Heart right ventricle (tissue), 16 donors: ENCODE measurements at regions not wholly inside any gene's neighbourhood (a gene's known extent, or its start where the extent isn't known, plus 50 kb on each side); places are given as distances from the start of the nearest gene placed in this dataset.

Source experiments
- ATAC-seq, 8 donors: fragments of 200-7000 bp; cut with Tn5 transposase; one replicate each; pipeline ENCODE4 v1.9.1; 2020; ENCODE audit warnings: mild to moderate bottlenecking in 8 of 8, moderate library complexity in 8 of 8, moderate number of reproducible peaks in 1 of 8
- DNase-seq, 2 donors: peaks; one replicate each; pipeline ENCODE4 v3.0.0-alpha.2; 2020
- H3K27ac ChIP-seq, 10 donors: fragments of 200-600 bp; sonication (generic) in 2 of 10; one replicate each; pipeline versions ENCODE4 v1.5.0 to v1.8.0; 2020 to 2022; ENCODE audit warnings: mild to moderate bottlenecking in 3 of 10
- H3K27me3 ChIP-seq, 7 donors: fragments of 200-600 bp; one replicate each; pipeline ENCODE4 v1.8.0; 2021 to 2022; ENCODE audit warnings: mild to moderate bottlenecking in 2 of 7
- H3K36me3 ChIP-seq, 9 donors: fragments of 200-600 bp; sonication (generic) in 1 of 9; one replicate each; pipeline versions ENCODE4 v1.5.0 to v1.8.0; 2020 to 2022; ENCODE audit warnings: mild to moderate bottlenecking in 2 of 9
- H3K4me1 ChIP-seq, 9 donors: fragments of 200-600 bp; sonication (generic) in 1 of 9; one replicate each; pipeline versions ENCODE4 v1.5.0 to v1.8.0; 2020 to 2022; ENCODE audit warnings: mild to moderate bottlenecking in 4 of 9
- H3K4me3 ChIP-seq, 10 donors: fragments of 200-600 bp; sonication (generic) in 2 of 10; one replicate each; pipeline versions ENCODE4 v1.5.0 to v1.8.0; 2020 to 2022; ENCODE audit warnings: mild to moderate bottlenecking in 7 of 10, moderate library complexity in 2 of 10
- H3K9me3 ChIP-seq, 11 donors: fragments of 200-600 bp in 10 of 11; sonication (generic) in 2 of 11; one replicate each; pipeline versions ENCODE4 v1.5.0 to v1.8.0; 2013 to 2022; ENCODE audit warnings: mild to moderate bottlenecking in 2 of 11, control low read depth in 1 of 11, moderate library complexity in 1 of 11
- WGBS, 2 donors: extraction: QIAGEN DNeasy Blood & Tissue Kit; methylation state at CpG; one replicate each; pipeline ENCODE4 v1.1.7; 2013; ENCODE audit warnings: inconsistent platforms in 1 of 2; 5-methylcytosine and 5-hydroxymethylcytosine counted together
- intact Hi-C, 10 donors: fragments of 100-400 bp; cut with DNase I; formaldehyde crosslinking; loops; one replicate each; pipeline versions ENCODE4 v1.11.1 to v1.14.2; 2022
- TF ChIP-seq, protein P1 (sequence below), 9 donors: fragments of 200-600 bp; sonication (generic) in 2 of 9; IDR thresholded peaks; one replicate each; pipeline versions ENCODE4 v1.5.0 to v1.8.0; 2021 to 2022; ENCODE audit warnings: antibody characterized with exemption in 9 of 9, mild to moderate bottlenecking in 5 of 9, moderate library complexity in 1 of 9
- donor health status: Arrhythmogenic right ventricular cardiomyopathy.
- donor health status: ischemic (EF 13 %, LVEDD 7.1; RV severe dilation, severe dysfunction).
- donor health status: healthy with polysubstance abuse.
- donor health status: DM: no; HTN: yes; CAD: no.
- donor health status: DM: no; HTN: no; CAD: no.
- donor health status: ischemic (EF 25% LVEDD 6.9; RV normal size, moderate dysfunction).
- donor health status: ischemic (EF 25% LVEDD 5.7; RV mildly dilated, moderate dysfunction).
- donor health status: healthy.
- donor health status: DM: yes; HTN: yes; CAD: no.
- donor health status: Ischemic cardiomyopathy.
- donor health status: ischemic (EF 35%, LVEDD 5.7; RV mildly dilated, moderate dysfunction).
- donor health status: nonischemic (EF 11% LVEDD 7.7; RV severe dilation, severe dysfunction).
- donor health status: DM: yes; HTN: yes; CAD: no.
- donor health status: PGD.
- donor health status: ischemic (EF 29% LVEDD 5.4; RV normal size, mild dysfunction).
- donor health status: nonischemic (EF 23%, LVEDD 6.1; RV moderate dilation, normal function).

DNA sequence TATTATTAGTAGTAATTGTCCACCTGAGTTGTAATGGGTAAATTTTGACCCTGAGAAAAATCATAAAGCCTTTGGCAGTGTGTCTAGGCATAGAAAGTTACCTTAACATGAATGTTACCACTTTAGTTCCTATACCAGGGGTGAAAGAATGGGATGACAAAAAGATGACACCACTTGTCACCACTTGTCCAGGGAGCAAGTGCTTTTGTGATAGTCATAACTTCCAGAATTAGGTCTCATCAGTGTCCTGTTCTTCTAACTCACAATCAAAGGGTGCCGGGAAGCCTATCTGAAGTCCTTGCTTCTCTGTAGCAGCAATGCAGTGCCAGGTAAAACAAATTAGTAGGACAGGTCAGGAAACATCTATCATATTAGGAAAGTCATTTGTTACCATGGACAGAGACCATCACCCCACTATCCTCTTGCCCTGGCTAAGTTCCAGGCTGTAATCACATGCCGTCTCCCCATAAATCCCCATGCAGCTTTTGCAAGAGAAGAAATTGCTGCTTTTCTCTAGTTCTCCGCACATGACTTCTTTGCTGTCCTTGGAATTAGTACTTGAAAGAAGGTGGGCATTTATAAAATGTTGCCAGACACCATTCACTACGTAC lies 156.5 kb upstream of the SGCD start:
- DNase-seq: no peak

GRCh38 chr5:156174225-156174624 lies 152.7 kb upstream of the SGCD start:
- intact Hi-C loops: no loop called here
- no peaks in the 10 kb centered on the region for H3K36me3 ChIP-seq
- DNase-seq (no peak), ATAC-seq (peak in 1 of 8 donors; percentile 39)
- no peaks in the 10 kb centered on the region for H3K9me3 ChIP-seq
- no peaks in the 10 kb centered on the region for H3K27me3 ChIP-seq
- H3K4me3 ChIP-seq: no peak overlapping the region
- TF ChIP-seq, protein P1, sequence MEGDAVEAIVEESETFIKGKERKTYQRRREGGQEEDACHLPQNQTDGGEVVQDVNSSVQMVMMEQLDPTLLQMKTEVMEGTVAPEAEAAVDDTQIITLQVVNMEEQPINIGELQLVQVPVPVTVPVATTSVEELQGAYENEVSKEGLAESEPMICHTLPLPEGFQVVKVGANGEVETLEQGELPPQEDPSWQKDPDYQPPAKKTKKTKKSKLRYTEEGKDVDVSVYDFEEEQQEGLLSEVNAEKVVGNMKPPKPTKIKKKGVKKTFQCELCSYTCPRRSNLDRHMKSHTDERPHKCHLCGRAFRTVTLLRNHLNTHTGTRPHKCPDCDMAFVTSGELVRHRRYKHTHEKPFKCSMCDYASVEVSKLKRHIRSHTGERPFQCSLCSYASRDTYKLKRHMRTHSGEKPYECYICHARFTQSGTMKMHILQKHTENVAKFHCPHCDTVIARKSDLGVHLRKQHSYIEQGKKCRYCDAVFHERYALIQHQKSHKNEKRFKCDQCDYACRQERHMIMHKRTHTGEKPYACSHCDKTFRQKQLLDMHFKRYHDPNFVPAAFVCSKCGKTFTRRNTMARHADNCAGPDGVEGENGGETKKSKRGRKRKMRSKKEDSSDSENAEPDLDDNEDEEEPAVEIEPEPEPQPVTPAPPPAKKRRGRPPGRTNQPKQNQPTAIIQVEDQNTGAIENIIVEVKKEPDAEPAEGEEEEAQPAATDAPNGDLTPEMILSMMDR (IDR thresholded peaks at IDR 0.05): no peak
- 52 to 55% methylated on average over 2 of the region's 2 CpGs for WGBS, 2 donors
- peak overlapping the region in 2 of 10 donors; percentile 6 to 11 for H3K27ac ChIP-seq
- H3K4me1 ChIP-seq: peaks cover 0 to 14% (median 0%) of the 10 kb centered on the region in 9 donors

More for the DNA sequence above, 156.5 kb upstream of the SGCD start:
- Histone ChIP-seq H3K4me3 (no peak overlapping the region), H3K27ac (no peak overlapping the region), H3K36me3 (no peaks in the 10 kb centered on the region), H3K9me3 (no peaks in the 10 kb centered on the region), H3K27me3 (no peaks in the 10 kb centered on the region), H3K4me1 (peaks cover 0 to 14% (median 0%) of the 10 kb centered on the region in 9 donors)
- 59 to 81% methylated on average over 4 of the region's 4 CpGs for WGBS, 2 donors
- intact Hi-C loops: no loop called here
- ATAC-seq: no peak
- TF ChIP-seq, protein P1 (IDR thresholded peaks at IDR 0.05): no peak

GRCh38 chr5:156178117-156178516 lies 148.8 kb upstream of the SGCD start:
- DNase-seq: no peak

DNA sequence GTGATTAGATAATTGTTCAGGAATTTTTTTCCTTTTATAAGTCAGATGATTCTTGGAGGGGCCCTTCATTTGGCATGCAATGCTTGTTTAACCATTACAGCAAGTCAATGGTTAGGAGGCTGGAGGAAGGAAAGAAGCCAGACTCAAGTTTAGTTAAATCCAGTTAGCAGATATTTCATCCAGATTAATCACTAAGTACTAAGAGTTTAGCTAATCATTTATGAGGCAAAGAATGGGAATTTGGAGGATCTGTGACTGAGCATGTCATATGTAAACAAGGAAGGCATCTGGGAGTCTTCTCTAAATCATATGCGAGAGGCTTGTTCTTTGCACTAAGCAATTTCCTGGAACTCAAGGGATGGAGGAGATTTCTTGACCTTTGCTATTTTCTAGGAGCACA lies 145.3 kb upstream of the SGCD start:
- Histone ChIP-seq H3K27ac (no peak overlapping the region), H3K4me1 (peaks cover 0 to 5% (median 0%) of the 10 kb centered on the region in 9 donors), H3K36me3 (no peaks in the 10 kb centered on the region), H3K9me3 (peaks cover 0 to 20% (median 3%) of the 10 kb centered on the region in 11 donors), H3K4me3 (no peak overlapping the region), H3K27me3 (no peaks in the 10 kb centered on the region)
- TF ChIP-seq, protein P1 (IDR thresholded peaks at IDR 0.05): no peak
- intact Hi-C loops: no loop called here
- 92 to 97% methylated on average over 1 of the region's 1 CpG for WGBS, 2 donors
- DNase-seq (no peak), ATAC-seq (no peak)

More at GRCh38 chr5:156178117-156178516, 148.8 kb upstream of the SGCD start:
- Histone ChIP-seq H3K4me3 (no peak overlapping the region), H3K27me3 (no peaks in the 10 kb centered on the region), H3K27ac (peak overlapping the region in 6 of 10 donors; percentile 16 to 66 (median 59)), H3K9me3 (peaks cover 0 to 20% (median 3%) of the 10 kb centered on the region in 11 donors), H3K36me3 (no peaks in the 10 kb centered on the region), H3K4me1 (peaks cover 0 to 14% (median 0%) of the 10 kb centered on the region in 9 donors)
- ATAC-seq: peak in 6 of 8 donors; percentile 68 to 91 (median 74)
- WGBS, 2 donors: 33 to 38% methylated on average over 5 of the region's 5 CpGs
- TF ChIP-seq, protein P1 (IDR thresholded peaks at IDR 0.05): no peak
- intact Hi-C loops: no loop called here
